HG02970 (cell line): ENCODE measurements at regions not wholly inside any gene's neighbourhood (a gene's known extent, or its start where the extent isn't known, plus 50 kb on each side); places are given as distances from the start of the nearest gene placed in this dataset.
"Not testable (repeated sequence)": the region's sequence is repeated elsewhere in the genome, so short reads cannot be mapped to it uniquely, and the experiment has no call there.

Experiments
- ATAC-seq: cut with Tn5 transposase; IDR thresholded peaks from one replicate; pipeline ENCODE4 v1.9.1; 2021; ENCODE audit warnings: mild to moderate bottlenecking, moderate library complexity, moderate number of reproducible peaks; ENCODE audit not compliant: unreplicated experiment, low FRiP score

GRCh38 chr2:195471807-195472206, 185.2 kb upstream of the SLC39A10 start:
- no peak for ATAC-seq

- ATAC-seq, result no peak
Observed at GRCh38 chr2:195471163-195471562, 185.9 kb upstream of the SLC39A10 start.

GRCh38 chr2:195470622-195471021, 186.4 kb upstream of the SLC39A10 start:
- no peak for ATAC-seq

- ATAC-seq, result peak; percentile 84
Observed at GRCh38 chr2:195468771-195469170, 188.3 kb upstream of the SLC39A10 start.

GRCh38 chr2:195466427-195466826, 190.6 kb upstream of the SLC39A10 start:
- ATAC-seq, result no peak

- ATAC-seq, result no peak
Observed at GRCh38 chr2:195461010-195461409, 196.0 kb upstream of the SLC39A10 start.

- ATAC-seq, result no peak
Observed at GRCh38 chr2:195458936-195459335, 198.1 kb upstream of the SLC39A10 start.

- no peak for ATAC-seq
Observed at GRCh38 chr2:195457873-195458272, 199.2 kb upstream of the SLC39A10 start.

- no peak for ATAC-seq
Observed at GRCh38 chr2:195456771-195457170, 200.3 kb upstream of the SLC39A10 start.

- ATAC-seq, result no peak
Observed at GRCh38 chr2:195451160-195451559, 205.9 kb upstream of the SLC39A10 start.

GRCh38 chr2:195450552-195451113, 206.4 kb upstream of the SLC39A10 start:
- no peak for ATAC-seq

- ATAC-seq, result no peak
Observed at GRCh38 chr2:195447323-195447975, 209.6 kb upstream of the SLC39A10 start.

- ATAC-seq, result no peak
Observed at GRCh38 chr2:195445639-195446038, 211.4 kb upstream of the SLC39A10 start.

GRCh38 chr2:195443926-195444325, 213.1 kb upstream of the SLC39A10 start:
- ATAC-seq, result no peak

- no peak for ATAC-seq
Observed at GRCh38 chr2:195442458-195443175, 214.4 kb upstream of the SLC39A10 start.

- no peak for ATAC-seq
Observed at GRCh38 chr2:195438692-195439091, 218.3 kb upstream of the SLC39A10 start.

GRCh38 chr2:195437521-195437920, 219.5 kb upstream of the SLC39A10 start:
- no peak for ATAC-seq

GRCh38 chr2:195434346-195434745, 222.7 kb upstream of the SLC39A10 start:
- ATAC-seq, result no peak

GRCh38 chr2:195433729-195434128, 223.3 kb upstream of the SLC39A10 start:
- not testable (repeated sequence) for ATAC-seq

GRCh38 chr2:195428673-195429072, 228.4 kb upstream of the SLC39A10 start:
- ATAC-seq, result no peak

- no peak for ATAC-seq
Observed at GRCh38 chr2:195425328-195425727, 231.7 kb upstream of the SLC39A10 start.

GRCh38 chr2:195419033-195419432, 238.0 kb upstream of the SLC39A10 start:
- ATAC-seq, result no peak
